Cardiac muscle cell (in vitro differentiated cells and primary cell): ENCODE measurements at regions not wholly inside any gene's neighbourhood (a gene's known extent, or its start where the extent isn't known, plus 50 kb on each side); places are given as distances from the start of the nearest gene placed in this dataset.

Experiments used
- DNase-seq, 2 donors: peaks; one replicate each; pipeline versions ENCODE4 v3.0.0 to v3.0.0-alpha.2; 2010 to 2017; ENCODE audit warnings: low read depth in 1 of 2, low spot score in 1 of 2
- H3K27ac ChIP-seq: fragments of 200-600 bp; sonication (generic); 2 replicates; pipeline ENCODE4 v1.5.1; 2016
- H3K27me3 ChIP-seq: fragments of 200-600 bp; sonication (generic); 2 replicates; pipeline ENCODE4 v1.6.0; 2016; ENCODE audit warnings: control low read depth
- H3K36me3 ChIP-seq: fragments of 200-600 bp; sonication (generic); 2 replicates; pipeline ENCODE4 v1.5.1; 2016; ENCODE audit warnings: control low read depth
- H3K4me1 ChIP-seq: fragments of 200-600 bp; sonication (generic); 2 replicates; pipeline ENCODE4 v1.8.1; 2017; ENCODE audit warnings: low read depth, mild to moderate bottlenecking, mixed run types
- H3K4me3 ChIP-seq: fragments of 200-600 bp; sonication (generic); 2 replicates; pipeline ENCODE4 v1.5.1; 2016; ENCODE audit warnings: mild to moderate bottlenecking
- H3K9me3 ChIP-seq: fragments of 200-600 bp; sonication (generic); 2 replicates; pipeline ENCODE4 v1.5.1; 2017; ENCODE audit warnings: low read depth, mild to moderate bottlenecking, control low read depth
- TF ChIP-seq, protein P1 (sequence below): IDR thresholded peaks from 2 replicates; pipeline ENCODE4 v1.5.1; 2012; ENCODE audit warnings: low read depth, mild to moderate bottlenecking, low read length

DNA sequence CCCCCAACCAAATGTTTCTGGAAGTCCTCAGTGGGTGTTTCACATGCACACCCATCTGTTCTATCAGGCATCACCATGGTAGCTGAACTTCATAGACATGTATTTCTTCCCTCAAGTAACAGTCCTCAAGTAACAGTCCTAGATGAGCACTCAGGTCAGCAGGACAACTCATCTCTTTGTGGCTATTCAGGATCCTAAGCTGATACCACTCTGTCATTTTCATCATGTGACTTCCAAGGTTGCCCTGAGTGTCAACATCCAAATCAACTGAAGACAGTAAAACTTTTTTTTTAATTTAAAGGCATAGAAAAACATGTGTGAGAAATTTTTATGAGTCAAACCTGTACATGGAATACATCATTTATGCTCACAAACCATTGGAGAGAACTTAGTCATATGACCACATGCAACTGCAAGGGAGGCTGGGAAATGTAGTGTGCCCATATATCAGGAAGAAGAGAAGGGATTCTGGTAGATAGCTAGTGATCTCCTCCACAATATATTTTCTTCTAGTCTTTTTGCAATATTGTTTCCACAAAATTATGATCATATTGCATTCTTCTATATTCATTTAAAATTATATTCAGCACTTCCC is 64.2 kb upstream of the FST start:
- H3K4me3 ChIP-seq = no peak overlapping the region
- no peaks in the 10 kb centered on the region for H3K4me1 ChIP-seq
- H3K36me3 ChIP-seq = no peaks in the 10 kb centered on the region
- H3K27me3 ChIP-seq = no peaks in the 10 kb centered on the region
- H3K27ac ChIP-seq = no peak overlapping the region
- H3K9me3 ChIP-seq = no peaks in the 10 kb centered on the region
- TF ChIP-seq, protein P1, sequence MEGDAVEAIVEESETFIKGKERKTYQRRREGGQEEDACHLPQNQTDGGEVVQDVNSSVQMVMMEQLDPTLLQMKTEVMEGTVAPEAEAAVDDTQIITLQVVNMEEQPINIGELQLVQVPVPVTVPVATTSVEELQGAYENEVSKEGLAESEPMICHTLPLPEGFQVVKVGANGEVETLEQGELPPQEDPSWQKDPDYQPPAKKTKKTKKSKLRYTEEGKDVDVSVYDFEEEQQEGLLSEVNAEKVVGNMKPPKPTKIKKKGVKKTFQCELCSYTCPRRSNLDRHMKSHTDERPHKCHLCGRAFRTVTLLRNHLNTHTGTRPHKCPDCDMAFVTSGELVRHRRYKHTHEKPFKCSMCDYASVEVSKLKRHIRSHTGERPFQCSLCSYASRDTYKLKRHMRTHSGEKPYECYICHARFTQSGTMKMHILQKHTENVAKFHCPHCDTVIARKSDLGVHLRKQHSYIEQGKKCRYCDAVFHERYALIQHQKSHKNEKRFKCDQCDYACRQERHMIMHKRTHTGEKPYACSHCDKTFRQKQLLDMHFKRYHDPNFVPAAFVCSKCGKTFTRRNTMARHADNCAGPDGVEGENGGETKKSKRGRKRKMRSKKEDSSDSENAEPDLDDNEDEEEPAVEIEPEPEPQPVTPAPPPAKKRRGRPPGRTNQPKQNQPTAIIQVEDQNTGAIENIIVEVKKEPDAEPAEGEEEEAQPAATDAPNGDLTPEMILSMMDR = no peak
- no peak for DNase-seq

- Histone ChIP-seq H3K36me3 (no peaks in the 10 kb centered on the region), H3K9me3 (no peaks in the 10 kb centered on the region), H3K27ac (no peak overlapping the region), H3K27me3 (no peaks in the 10 kb centered on the region), H3K4me3 (no peak overlapping the region), H3K4me1 (no peaks in the 10 kb centered on the region)
- TF ChIP-seq, protein P1 = no peak
- peak in 1 of 2 donors; percentile 32 for DNase-seq
These were observed 62.0 kb upstream of the FST start for GRCh38 chr5:53418409-53418808.

DNA sequence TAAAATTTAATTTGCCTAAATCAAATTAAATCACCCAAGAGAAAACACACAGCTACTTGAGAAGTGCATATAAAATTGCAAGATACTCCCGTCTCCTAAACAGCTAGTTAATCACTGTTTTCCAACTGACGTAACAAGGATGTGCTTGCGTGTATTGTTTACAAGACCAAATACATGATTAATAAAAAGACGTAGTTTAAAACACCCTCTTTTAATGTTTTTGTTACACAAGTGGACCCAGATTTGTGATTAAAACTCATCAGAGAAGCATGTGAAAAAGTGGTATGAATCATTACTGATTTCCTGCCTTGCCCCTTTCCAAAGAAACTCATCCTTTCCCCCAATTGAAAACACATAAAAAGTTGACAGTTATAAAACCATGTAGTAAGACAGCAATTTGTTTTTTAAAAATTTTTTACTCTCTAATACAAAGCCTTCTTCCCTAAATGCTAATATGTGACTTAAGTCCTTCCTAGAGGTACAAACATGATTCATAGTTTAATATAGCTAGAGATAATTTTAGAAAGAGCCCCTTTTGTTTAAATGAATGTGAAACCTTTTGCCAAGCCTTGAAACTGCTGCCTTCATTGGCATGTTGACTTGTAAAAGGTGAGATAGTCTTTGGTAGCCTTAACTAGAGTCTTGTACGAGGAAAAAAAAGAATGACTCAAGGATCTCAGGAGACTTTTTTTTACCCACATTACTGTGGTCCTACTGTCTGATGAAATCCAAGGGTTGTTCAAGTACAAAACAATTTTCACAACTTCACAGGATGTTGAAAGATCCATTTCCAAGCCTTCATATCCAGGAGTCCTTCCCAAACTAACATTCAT is 61.4 kb upstream of the FST start:
- Histone ChIP-seq H3K4me3 (no peak overlapping the region), H3K9me3 (no peaks in the 10 kb centered on the region), H3K4me1 (no peaks in the 10 kb centered on the region), H3K27ac (no peak overlapping the region), H3K27me3 (no peaks in the 10 kb centered on the region), H3K36me3 (no peaks in the 10 kb centered on the region)
- peak in 1 of 2 donors; percentile 89 for DNase-seq
- TF ChIP-seq, protein P1 = no peak

GRCh38 chr5:53422539-53422938 is 57.9 kb upstream of the FST start:
- no peaks in the 10 kb centered on the region for H3K36me3 ChIP-seq
- H3K9me3 ChIP-seq = no peaks in the 10 kb centered on the region
- peaks cover 4% of the 10 kb centered on the region for H3K4me1 ChIP-seq
- TF ChIP-seq, protein P1 = no peak
- no peak overlapping the region for H3K4me3 ChIP-seq
- H3K27me3 ChIP-seq = no peaks in the 10 kb centered on the region
- no peak overlapping the region for H3K27ac ChIP-seq
- peak in 1 of 2 donors; percentile 87 for DNase-seq

GRCh38 chr5:53423724-53424123 is 56.7 kb upstream of the FST start:
- H3K27me3 ChIP-seq = no peaks in the 10 kb centered on the region
- DNase-seq = no peak
- H3K27ac ChIP-seq = no peak overlapping the region
- TF ChIP-seq, protein P1 = no peak
- no peaks in the 10 kb centered on the region for H3K36me3 ChIP-seq
- H3K4me3 ChIP-seq = no peak overlapping the region
- H3K4me1 ChIP-seq = peaks cover 4% of the 10 kb centered on the region
- no peaks in the 10 kb centered on the region for H3K9me3 ChIP-seq
